ENCODE measurements at regions not wholly inside any gene's neighbourhood (a gene's known extent, or its start where the extent isn't known, plus 50 kb on each side); places are given as distances from the start of the nearest gene placed in this dataset.

- TF ChIP-seq, protein P1, sequence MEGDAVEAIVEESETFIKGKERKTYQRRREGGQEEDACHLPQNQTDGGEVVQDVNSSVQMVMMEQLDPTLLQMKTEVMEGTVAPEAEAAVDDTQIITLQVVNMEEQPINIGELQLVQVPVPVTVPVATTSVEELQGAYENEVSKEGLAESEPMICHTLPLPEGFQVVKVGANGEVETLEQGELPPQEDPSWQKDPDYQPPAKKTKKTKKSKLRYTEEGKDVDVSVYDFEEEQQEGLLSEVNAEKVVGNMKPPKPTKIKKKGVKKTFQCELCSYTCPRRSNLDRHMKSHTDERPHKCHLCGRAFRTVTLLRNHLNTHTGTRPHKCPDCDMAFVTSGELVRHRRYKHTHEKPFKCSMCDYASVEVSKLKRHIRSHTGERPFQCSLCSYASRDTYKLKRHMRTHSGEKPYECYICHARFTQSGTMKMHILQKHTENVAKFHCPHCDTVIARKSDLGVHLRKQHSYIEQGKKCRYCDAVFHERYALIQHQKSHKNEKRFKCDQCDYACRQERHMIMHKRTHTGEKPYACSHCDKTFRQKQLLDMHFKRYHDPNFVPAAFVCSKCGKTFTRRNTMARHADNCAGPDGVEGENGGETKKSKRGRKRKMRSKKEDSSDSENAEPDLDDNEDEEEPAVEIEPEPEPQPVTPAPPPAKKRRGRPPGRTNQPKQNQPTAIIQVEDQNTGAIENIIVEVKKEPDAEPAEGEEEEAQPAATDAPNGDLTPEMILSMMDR (IDR thresholded peaks at IDR 0.05) = no peak
- no peak for TF ChIP-seq POLR2A (IDR thresholded peaks at IDR 0.05)
Measured at GRCh38 chr1:113322439-113322838, 67.9 kb upstream of the MAGI3 start.

All from thyroid gland (tissue), 4 donors.